ENCODE measurements at regions not wholly inside any gene's neighbourhood (a gene's known extent, or its start where the extent isn't known, plus 50 kb on each side); places are given as distances from the start of the nearest gene placed in this dataset.
"Not testable (repeated sequence)": the region's sequence is repeated elsewhere in the genome, so short reads cannot be mapped to it uniquely, and the experiment has no call there.

DNA sequence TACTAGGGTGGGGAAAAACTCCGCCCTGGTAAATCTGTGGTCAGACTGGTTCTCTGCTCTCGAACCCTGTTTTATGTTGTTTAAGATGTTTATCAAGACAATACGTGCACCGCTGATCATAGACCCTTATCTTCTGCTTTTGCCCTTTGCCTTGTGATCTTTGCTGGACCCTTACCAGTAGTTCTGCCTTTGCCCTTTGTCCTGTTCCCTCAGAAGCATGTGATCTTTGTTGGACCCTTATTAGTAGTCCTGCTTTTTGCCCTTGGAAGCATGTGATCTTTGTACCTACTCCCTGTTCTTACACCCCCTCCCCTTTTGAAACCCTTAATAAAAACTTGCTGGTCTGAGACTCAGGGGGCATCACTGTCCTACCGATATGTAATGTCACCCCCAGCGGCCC lies 64.3 kb upstream of the EEF2KMT start:
- H4K91ac ChIP-seq (ENCODE audit: insufficient read depth, low read depth, low read length); ATAC-seq (ENCODE audit: low read depth); H3K4me3 ChIP-seq (ENCODE audit: insufficient read depth, low read depth, low read length); H3K36me3 ChIP-seq (ENCODE audit: control insufficient read depth, insufficient read depth, low read length); H3K9ac ChIP-seq (ENCODE audit: low read depth, low read length); POLR2A ChIA-PET (ENCODE audit: unreplicated experiment); H2BK120ac ChIP-seq (ENCODE audit: low read depth, low read length); CTCF ChIA-PET; H3K9me1 ChIP-seq (ENCODE audit: insufficient read depth, low read length); H2BK20ac ChIP-seq (ENCODE audit: low read depth, low read length); H3K79me1 ChIP-seq (ENCODE audit: low read depth in 1 of 2, low read length in 2 of 2); BruUV-seq (replicated peaks); H4K5ac ChIP-seq (ENCODE audit: low read depth, low read length); H2BK15ac ChIP-seq (ENCODE audit: low read depth, low read length); H2AFZ ChIP-seq (replicated peaks; ENCODE audit: low read length, poor library complexity); H3K9me3 ChIP-seq (ENCODE audit: control insufficient read depth, insufficient read depth, low read length); H2AK9ac ChIP-seq (replicated peaks; ENCODE audit: low read depth, low read length, poor library complexity); H2BK5ac ChIP-seq (ENCODE audit: low read depth, low read length, poor library complexity, severe bottlenecking); intact Hi-C loops (cut with micrococcal nuclease); H3K27ac ChIP-seq (ENCODE audit: insufficient read depth, low read length); H3K56ac ChIP-seq (ENCODE audit: extremely low read depth, insufficient read depth, low read length); H3K4ac ChIP-seq (ENCODE audit: low read depth, low read length); DNase-seq; H3K4me1 ChIP-seq (ENCODE audit: control insufficient read depth, insufficient read depth, low read length); H4K8ac ChIP-seq (ENCODE audit: low read depth in 2 of 2, low read length in 2 of 2); H3K14ac ChIP-seq (replicated peaks; ENCODE audit: low read depth, low read length); H3K4me2 ChIP-seq (ENCODE audit: low read depth, low read length); in situ Hi-C loops (cut with MboI; ENCODE audit: low sequenced_read_pairs); H4K20me1 ChIP-seq (ENCODE audit: insufficient read depth, low read length); H2AK5ac ChIP-seq (ENCODE audit: low read depth, low read length); H3K18ac ChIP-seq (ENCODE audit: low read depth, low read length); dilution Hi-C loops (cut with HindIII; ENCODE audit: low sequenced_read_pairs, unreplicated experiment); H3K27me3 ChIP-seq (ENCODE audit: control insufficient read depth, insufficient read depth, low read length); H3K23ac ChIP-seq (ENCODE audit: low read depth, low read length): not testable (repeated sequence)
- WGBS, 2 experiments (ENCODE audit: extremely low coverage in 2 of 2, insufficient read length in 1 of 2) = 80% methylated on average over 1 of the region's 6 CpGs; no CpG with 5 or more reads in 1 of the 2 experiments

DNA sequence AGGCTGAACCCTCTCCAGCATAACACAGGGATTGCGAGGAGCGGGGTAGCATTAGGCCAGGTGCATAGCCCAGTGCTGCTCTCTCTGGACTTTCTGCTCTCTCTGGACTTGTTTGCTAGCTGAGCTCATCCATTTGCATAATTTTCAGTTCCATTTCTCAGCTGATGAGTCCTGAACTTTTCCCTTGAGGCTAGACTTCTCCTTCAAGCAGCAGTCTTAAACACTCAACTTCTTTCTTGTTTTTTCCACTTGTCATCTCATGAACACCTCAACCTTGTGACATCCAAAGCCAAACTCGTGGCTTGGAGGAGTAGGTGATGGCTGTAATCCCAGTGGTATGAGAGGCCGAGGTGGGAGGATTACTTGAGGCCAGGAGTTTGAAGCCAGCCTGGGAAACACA lies 62.4 kb upstream of the EEF2KMT start:
- H2BK20ac ChIP-seq (ENCODE audit: low read depth, low read length); H2AK5ac ChIP-seq (ENCODE audit: low read depth, low read length); H3K27ac ChIP-seq (ENCODE audit: insufficient read depth, low read length); DNase-seq; H3K36me3 ChIP-seq (ENCODE audit: control insufficient read depth, insufficient read depth, low read length); H3K27me3 ChIP-seq (ENCODE audit: control insufficient read depth, insufficient read depth, low read length); H4K91ac ChIP-seq (ENCODE audit: insufficient read depth, low read depth, low read length); H3K9me3 ChIP-seq (ENCODE audit: control insufficient read depth, insufficient read depth, low read length); H3K4me1 ChIP-seq (ENCODE audit: control insufficient read depth, insufficient read depth, low read length); H2BK15ac ChIP-seq (ENCODE audit: low read depth, low read length); ATAC-seq (ENCODE audit: low read depth); H3K4ac ChIP-seq (ENCODE audit: low read depth, low read length); H2BK120ac ChIP-seq (ENCODE audit: low read depth, low read length); POLR2A ChIA-PET (ENCODE audit: unreplicated experiment); H4K5ac ChIP-seq (ENCODE audit: low read depth, low read length); in situ Hi-C loops (cut with MboI; ENCODE audit: low sequenced_read_pairs); H4K8ac ChIP-seq (ENCODE audit: low read depth in 2 of 2, low read length in 2 of 2); H3K23ac ChIP-seq (ENCODE audit: low read depth, low read length); H3K4me2 ChIP-seq (ENCODE audit: low read depth, low read length); H4K20me1 ChIP-seq (ENCODE audit: insufficient read depth, low read length); H2AK9ac ChIP-seq (replicated peaks; ENCODE audit: low read depth, low read length, poor library complexity); H2AFZ ChIP-seq (replicated peaks; ENCODE audit: low read length, poor library complexity); H3K4me3 ChIP-seq (ENCODE audit: insufficient read depth, low read depth, low read length); BruUV-seq (replicated peaks); H3K79me1 ChIP-seq (ENCODE audit: low read depth in 1 of 2, low read length in 2 of 2); dilution Hi-C loops (cut with HindIII; ENCODE audit: low sequenced_read_pairs, unreplicated experiment); CTCF ChIA-PET; H2BK5ac ChIP-seq (ENCODE audit: low read depth, low read length, poor library complexity, severe bottlenecking); H3K9ac ChIP-seq (ENCODE audit: low read depth, low read length); H3K18ac ChIP-seq (ENCODE audit: low read depth, low read length); H3K9me1 ChIP-seq (ENCODE audit: insufficient read depth, low read length); H3K56ac ChIP-seq (ENCODE audit: extremely low read depth, insufficient read depth, low read length); intact Hi-C loops (cut with micrococcal nuclease); H3K14ac ChIP-seq (replicated peaks; ENCODE audit: low read depth, low read length): not testable (repeated sequence)
- WGBS, 2 experiments (ENCODE audit: extremely low coverage in 2 of 2, insufficient read length in 1 of 2) = no CpG with 5 or more reads among the region's 4 CpGs
